Small intestine (tissue), 7 donors: ENCODE measurements at regions not wholly inside any gene's neighbourhood (a gene's known extent, or its start where the extent isn't known, plus 50 kb on each side); places are given as distances from the start of the nearest gene placed in this dataset.

Experiments
- DNase-seq, 2 donors: peaks; one replicate each; pipeline versions ENCODE4 v3.0.0 to v3.0.0-alpha.2; 2013
- FAIRE-seq: peaks from 2 replicates; lab custom pipeline; 2012; peaks lifted over from hg19 to GRCh38; lab: Jason Lieb, UNC
- H3K27ac ChIP-seq, 3 donors: one replicate each; pipeline ENCODE4 v1.5.1; 2013; ENCODE audit warnings: low read length in 2 of 3, mild to moderate bottlenecking in 2 of 3, control low read depth in 1 of 3, inconsistent platforms in 1 of 3, low read depth in 1 of 3, moderate library complexity in 1 of 3
- H3K27me3 ChIP-seq, 3 donors: one replicate each; pipeline ENCODE4 v1.6.1; 2013; ENCODE audit warnings: low read length in 3 of 3, inconsistent platforms in 1 of 3; ENCODE audit not compliant: control insufficient read depth in 3 of 3, insufficient read depth in 3 of 3
- H3K36me3 ChIP-seq, 3 donors: one replicate each; pipeline ENCODE4 v1.6.1; 2013; ENCODE audit warnings: low read length in 3 of 3, inconsistent platforms in 1 of 3, low read depth in 1 of 3, mild to moderate bottlenecking in 1 of 3, moderate library complexity in 1 of 3; ENCODE audit not compliant: control insufficient read depth in 3 of 3, insufficient read depth in 2 of 3
- H3K4me1 ChIP-seq, 3 donors: one replicate each; pipeline ENCODE4 v1.6.1; 2013; ENCODE audit warnings: low read length in 2 of 3, inconsistent platforms in 1 of 3, low read depth in 1 of 3, mild to moderate bottlenecking in 1 of 3, moderate library complexity in 1 of 3; ENCODE audit not compliant: control insufficient read depth in 3 of 3, insufficient read depth in 2 of 3
- H3K4me3 ChIP-seq, 3 donors: one replicate each; pipeline ENCODE4 v1.5.1; 2013; ENCODE audit warnings: low read length in 3 of 3, control low read depth in 1 of 3, inconsistent platforms in 1 of 3, low read depth in 1 of 3, mild to moderate bottlenecking in 1 of 3, moderate library complexity in 1 of 3
- H3K9me3 ChIP-seq, 2 donors: one replicate each; pipeline ENCODE4 v1.6.1; 2013; ENCODE audit warnings: low read depth in 1 of 2, low read length in 1 of 2; ENCODE audit not compliant: control insufficient read depth in 2 of 2, insufficient read depth in 1 of 2
- WGBS, 3 donors: extraction: QIAGEN DNeasy Blood & Tissue Kit; methylation state at CpG; one replicate each; pipeline ENCODE4 v1.1.7; 2013; 5-methylcytosine and 5-hydroxymethylcytosine counted together
- donor health status: healthy with polysubstance abuse.
- donor health status: control.
- donor health status: control.
- donor health status: Bipolar disorder and iron deficiency.
- donor health status: healthy.

GRCh38 chr2:4844881-4845280, 847.3 kb upstream of the SOX11 start:
- H3K27me3 ChIP-seq = no peaks in the 10 kb centered on the region
- H3K9me3 ChIP-seq = peaks cover 0 to 3% of the 10 kb centered on the region in 2 donors
- H3K27ac ChIP-seq = no peak overlapping the region
- H3K4me3 ChIP-seq = no peak overlapping the region
- DNase-seq (no peak), FAIRE-seq (no peak)
- 40 to 53% (median 51%) methylated on average over 6 of the region's 6 CpGs for WGBS, 3 donors
- H3K4me1 ChIP-seq = no peaks in the 10 kb centered on the region
- H3K36me3 ChIP-seq = no peaks in the 10 kb centered on the region

GRCh38 chr2:4862031-4862430, 830.2 kb upstream of the SOX11 start:
- no peaks in the 10 kb centered on the region for H3K27me3 ChIP-seq
- H3K36me3 ChIP-seq = no peaks in the 10 kb centered on the region
- 69 to 80% (median 78%) methylated on average over 3 of the region's 3 CpGs for WGBS, 3 donors
- no peaks in the 10 kb centered on the region for H3K9me3 ChIP-seq
- no peak overlapping the region for H3K4me3 ChIP-seq
- no peak overlapping the region for H3K27ac ChIP-seq
- DNase-seq (no peak), FAIRE-seq (no peak)
- H3K4me1 ChIP-seq = no peaks in the 10 kb centered on the region

- FAIRE-seq (no peak), DNase-seq (no peak)
- Histone ChIP-seq H3K27ac (no peak overlapping the region), H3K4me1 (no peaks in the 10 kb centered on the region), H3K27me3 (no peaks in the 10 kb centered on the region), H3K4me3 (no peak overlapping the region), H3K9me3 (no peaks in the 10 kb centered on the region), H3K36me3 (no peaks in the 10 kb centered on the region)
- WGBS, 3 donors = 86 to 91% (median 87%) methylated on average over 4 of the region's 4 CpGs
These were observed 826.0 kb upstream of the SOX11 start for GRCh38 chr2:4866198-4866597.

GRCh38 chr2:4868466-4868865, 823.7 kb upstream of the SOX11 start:
- Histone ChIP-seq H3K4me3 (no peak overlapping the region), H3K27ac (no peak overlapping the region), H3K9me3 (no peaks in the 10 kb centered on the region), H3K36me3 (no peaks in the 10 kb centered on the region), H3K27me3 (no peaks in the 10 kb centered on the region), H3K4me1 (no peaks in the 10 kb centered on the region)
- DNase-seq (no peak), FAIRE-seq (no peak)
- 61 to 75% (median 72%) methylated on average over 1 of the region's 1 CpG for WGBS, 3 donors

- H3K9me3 ChIP-seq = no peaks in the 10 kb centered on the region
- H3K4me3 ChIP-seq = no peak overlapping the region
- DNase-seq = no peak
- H3K27ac ChIP-seq = no peak overlapping the region
- 72 to 82% (median 79%) methylated on average over 8 of the region's 8 CpGs for WGBS, 3 donors
- H3K27me3 ChIP-seq = no peaks in the 10 kb centered on the region
- no peaks in the 10 kb centered on the region for H3K36me3 ChIP-seq
- no peaks in the 10 kb centered on the region for H3K4me1 ChIP-seq
- FAIRE-seq = no peak
These were observed 823.0 kb upstream of the SOX11 start for GRCh38 chr2:4869154-4869553.

GRCh38 chr2:4873364-4873763, 818.8 kb upstream of the SOX11 start:
- DNase-seq = no peak
- 85 to 90% (median 88%) methylated on average over 6 of the region's 6 CpGs for WGBS, 3 donors
- H3K9me3 ChIP-seq = no peaks in the 10 kb centered on the region
- no peaks in the 10 kb centered on the region for H3K36me3 ChIP-seq
- no peaks in the 10 kb centered on the region for H3K27me3 ChIP-seq
- H3K27ac ChIP-seq = no peak overlapping the region
- no peaks in the 10 kb centered on the region for H3K4me1 ChIP-seq
- FAIRE-seq = no peak
- no peak overlapping the region for H3K4me3 ChIP-seq

GRCh38 chr2:4873876-4874593, 818.1 kb upstream of the SOX11 start:
- Histone ChIP-seq H3K27ac (no peak overlapping the region), H3K4me3 (no peak overlapping the region), H3K4me1 (no peaks in the 10 kb centered on the region), H3K27me3 (no peaks in the 10 kb centered on the region), H3K9me3 (no peaks in the 10 kb centered on the region), H3K36me3 (no peaks in the 10 kb centered on the region)
- FAIRE-seq (no peak), DNase-seq (no peak)
- 57 to 69% (median 58%) methylated on average over 3 of the region's 3 CpGs for WGBS, 3 donors

- Histone ChIP-seq H3K27me3 (no peaks in the 10 kb centered on the region), H3K27ac (no peak overlapping the region), H3K4me1 (no peaks in the 10 kb centered on the region), H3K9me3 (peaks cover 3 to 20% of the 10 kb centered on the region in 2 donors), H3K36me3 (no peaks in the 10 kb centered on the region), H3K4me3 (no peak overlapping the region)
- FAIRE-seq = no peak
- 63 to 67% (median 65%) methylated on average over 3 of the region's 3 CpGs for WGBS, 3 donors
- DNase-seq = no peak
These were observed 809.8 kb upstream of the SOX11 start for GRCh38 chr2:4882421-4882820.

- Histone ChIP-seq H3K4me1 (no peaks in the 10 kb centered on the region), H3K27me3 (no peaks in the 10 kb centered on the region), H3K4me3 (no peak overlapping the region), H3K9me3 (peaks cover 3 to 20% of the 10 kb centered on the region in 2 donors), H3K36me3 (no peaks in the 10 kb centered on the region), H3K27ac (no peak overlapping the region)
- 69 to 78% (median 71%) methylated on average over 8 of the region's 8 CpGs for WGBS, 3 donors
- DNase-seq (no peak), FAIRE-seq (no peak)
These were observed 809.2 kb upstream of the SOX11 start for GRCh38 chr2:4882941-4883340.
